K562 (cell line): ENCODE measurements at regions not wholly inside any gene's neighbourhood (a gene's known extent, or its start where the extent isn't known, plus 50 kb on each side); places are given as distances from the start of the nearest gene placed in this dataset.

Experiments used
- ETV1 ChIP-seq: fragments of 450-650 bp; conservative IDR thresholded peaks from 2 replicates; pipeline ENCODE4 v1.6.1; 2016; ENCODE audit warnings: missing genetic modification characterization, control low read depth, low read depth, missing compliant biosample characterization
- ZNF507 ChIP-seq: conservative IDR thresholded peaks from 2 replicates; pipeline ENCODE4 v1.6.1; 2017; ENCODE audit warnings: missing genetic modification characterization, missing compliant biosample characterization
- TF ChIP-seq, protein P1 (sequence below): IDR thresholded peaks from 2 replicates; pipeline ENCODE4 v1.6.1; 2011; ENCODE audit not compliant: insufficient read length; ENCODE audit errors: extremely low read depth
- TF ChIP-seq, protein P2 (sequence below), 3 experiments: IDR thresholded peaks in 2 of 3; conservative IDR thresholded peaks in 1 of 3; 2 replicates each; pipeline ENCODE4 v1.5.1; 2011 to 2012; ENCODE audit warnings: low read length in 3 of 3, mild to moderate bottlenecking in 3 of 3, control low read depth in 2 of 3, improper control_type of control experiment in 1 of 3, inconsistent platforms in 1 of 3, low read depth in 1 of 3, mixed read lengths in 1 of 3, moderate library complexity in 1 of 3; ENCODE audit not compliant: insufficient read depth in 2 of 3

DNA sequence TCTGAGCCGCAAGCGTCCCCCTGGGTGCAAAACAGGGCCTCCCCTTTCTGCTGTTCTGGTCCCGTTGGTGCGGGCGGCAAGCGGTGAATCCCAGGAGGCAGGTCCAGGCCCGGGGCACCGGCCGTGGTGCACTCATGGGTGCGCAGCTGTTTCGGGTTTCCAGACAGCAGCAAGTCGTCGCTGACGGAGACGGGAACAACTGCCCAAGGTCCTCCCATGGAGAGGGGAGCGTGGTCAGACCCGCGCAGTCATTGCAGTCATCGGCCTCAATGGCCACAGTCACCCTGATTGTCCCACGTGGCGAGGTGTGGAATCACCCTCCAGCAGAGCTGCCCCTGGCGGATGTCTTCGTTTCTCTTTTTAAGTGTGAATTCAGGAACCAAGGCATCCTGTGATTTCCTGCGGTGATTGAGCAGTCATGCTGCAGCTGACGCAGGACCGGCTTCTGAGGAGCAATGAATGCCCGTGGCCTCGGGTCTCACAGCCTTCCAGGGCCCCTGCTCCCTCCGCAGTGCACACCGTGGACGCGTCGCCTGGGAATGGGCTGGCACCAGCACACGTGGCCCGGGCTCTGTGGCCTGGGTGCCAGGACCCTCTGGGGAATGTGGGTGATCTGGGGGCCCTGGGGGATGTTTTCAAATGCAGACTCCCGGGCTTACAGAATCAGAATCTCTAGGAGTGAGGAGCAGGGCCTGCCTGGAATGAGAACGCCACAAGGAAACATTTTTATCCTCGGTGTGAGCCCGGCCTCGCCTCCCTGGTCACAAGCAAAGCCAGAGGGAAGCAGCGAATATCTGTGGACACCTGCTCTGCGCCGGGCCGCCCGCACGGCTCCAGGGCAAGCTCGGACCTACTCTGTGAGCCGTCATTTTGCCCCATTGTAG lies 244.2 kb upstream of the SALL3 start:
- TF ChIP-seq, protein P1, sequence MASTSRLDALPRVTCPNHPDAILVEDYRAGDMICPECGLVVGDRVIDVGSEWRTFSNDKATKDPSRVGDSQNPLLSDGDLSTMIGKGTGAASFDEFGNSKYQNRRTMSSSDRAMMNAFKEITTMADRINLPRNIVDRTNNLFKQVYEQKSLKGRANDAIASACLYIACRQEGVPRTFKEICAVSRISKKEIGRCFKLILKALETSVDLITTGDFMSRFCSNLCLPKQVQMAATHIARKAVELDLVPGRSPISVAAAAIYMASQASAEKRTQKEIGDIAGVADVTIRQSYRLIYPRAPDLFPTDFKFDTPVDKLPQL = no peak
- TF ChIP-seq ZNF507 (tag) (no peak), ETV1 (tag) (no peak)
- TF ChIP-seq, protein P2, sequence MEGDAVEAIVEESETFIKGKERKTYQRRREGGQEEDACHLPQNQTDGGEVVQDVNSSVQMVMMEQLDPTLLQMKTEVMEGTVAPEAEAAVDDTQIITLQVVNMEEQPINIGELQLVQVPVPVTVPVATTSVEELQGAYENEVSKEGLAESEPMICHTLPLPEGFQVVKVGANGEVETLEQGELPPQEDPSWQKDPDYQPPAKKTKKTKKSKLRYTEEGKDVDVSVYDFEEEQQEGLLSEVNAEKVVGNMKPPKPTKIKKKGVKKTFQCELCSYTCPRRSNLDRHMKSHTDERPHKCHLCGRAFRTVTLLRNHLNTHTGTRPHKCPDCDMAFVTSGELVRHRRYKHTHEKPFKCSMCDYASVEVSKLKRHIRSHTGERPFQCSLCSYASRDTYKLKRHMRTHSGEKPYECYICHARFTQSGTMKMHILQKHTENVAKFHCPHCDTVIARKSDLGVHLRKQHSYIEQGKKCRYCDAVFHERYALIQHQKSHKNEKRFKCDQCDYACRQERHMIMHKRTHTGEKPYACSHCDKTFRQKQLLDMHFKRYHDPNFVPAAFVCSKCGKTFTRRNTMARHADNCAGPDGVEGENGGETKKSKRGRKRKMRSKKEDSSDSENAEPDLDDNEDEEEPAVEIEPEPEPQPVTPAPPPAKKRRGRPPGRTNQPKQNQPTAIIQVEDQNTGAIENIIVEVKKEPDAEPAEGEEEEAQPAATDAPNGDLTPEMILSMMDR (IDR thresholded peaks at IDR 0.05 in 2 of 3, conservative IDR thresholded peaks at IDR 0.05 in 1 of 3; ENCODE audit: insufficient read depth in 2 of 3, low read depth in 1 of 3, low read length in 3 of 3) = no peak
